SK-N-SH (cell line): ENCODE measurements at regions not wholly inside any gene's neighbourhood (a gene's known extent, or its start where the extent isn't known, plus 50 kb on each side); places are given as distances from the start of the nearest gene placed in this dataset.

Experiments used
- CTCF ChIA-PET: fragments of 300-600, 350-600 bp; formaldehyde crosslinking; extraction: SDS; loops from one replicate; lab custom pipeline; 2021; lab: Yijun Ruan, JAX
- POLR2A ChIA-PET: fragments of 350-600 bp; sonication (Branson Sonifier 250); formaldehyde crosslinking; extraction: SDS; loops from one replicate; lab custom pipeline; 2020; ENCODE audit warnings: antibody characterized with exemption, inconsistent platforms; lab: Yijun Ruan, JAX
- DNase-seq: peaks from one replicate; pipeline ENCODE4 v3.0.0; 2012
- H2AFZ ChIP-seq: fragments of 200-600 bp; sonication (generic); 2 replicates; pipeline ENCODE4 v1.8.1; 2016; ENCODE audit warnings: antibody characterized with exemption, mild to moderate bottlenecking, low read depth
- H3F3A ChIP-seq: fragments of 200-600 bp; sonication (generic); replicated peaks from 2 replicates; pipeline ENCODE3; 2016; ENCODE audit warnings: antibody characterized with exemption, mild to moderate bottlenecking; ENCODE audit not compliant: insufficient read depth
- H3K27ac ChIP-seq, 2 experiments: fragments of 200-500 bp in 1 of 2; fragments of 200-600 bp in 1 of 2; sonication (Bioruptor generic) in 1 of 2; sonication (generic), shearing (Covaris generic) in 1 of 2; 2 replicates each; pipeline versions ENCODE4 v1.5.1 to v1.6.1; 2014 to 2016; ENCODE audit warnings: low read depth in 2 of 2, inconsistent platforms in 1 of 2, low read length in 1 of 2, mild to moderate bottlenecking in 1 of 2, mixed read lengths in 1 of 2
- H3K27me3 ChIP-seq: fragments of 200-600 bp; sonication (generic), shearing (Covaris generic); 2 replicates; pipeline ENCODE4 v1.6.1; 2016; ENCODE audit warnings: mixed run types; ENCODE audit not compliant: insufficient read depth
- H3K36me3 ChIP-seq, 2 experiments: fragments of 200-500 bp in 1 of 2; fragments of 200-600 bp in 1 of 2; sonication (Bioruptor generic) in 1 of 2; sonication (generic) in 1 of 2; replicated peaks in 1 of 2; 2 replicates each; pipeline versions ENCODE3 to v1.5.1; 2014 to 2016; ENCODE audit warnings: low read length in 1 of 2, mild to moderate bottlenecking in 1 of 2; ENCODE audit not compliant: insufficient read depth in 2 of 2, control insufficient read depth in 1 of 2
- H3K4me1 ChIP-seq, 2 experiments: fragments of 200-500 bp in 1 of 2; fragments of 200-600 bp in 1 of 2; sonication (Bioruptor generic) in 1 of 2; sonication (generic), shearing (Covaris generic) in 1 of 2; 2 replicates each; pipeline versions ENCODE4 v1.5.1 to v1.6.1; 2014 to 2016; ENCODE audit warnings: low read depth in 1 of 2, low read length in 1 of 2, mixed run types in 1 of 2; ENCODE audit not compliant: insufficient read depth in 2 of 2, control insufficient read depth in 1 of 2
- H3K4me2 ChIP-seq: fragments of 200-600 bp; sonication (generic), shearing (Covaris generic); 2 replicates; pipeline ENCODE4 v1.6.1; 2017; ENCODE audit warnings: mixed run types
- H3K4me3 ChIP-seq, 2 experiments: fragments of 200-500 bp in 1 of 2; fragments of 200-600 bp in 1 of 2; sonication (Bioruptor generic) in 1 of 2; sonication (generic), shearing (Covaris generic) in 1 of 2; 2 replicates each; pipeline versions ENCODE4 v1.5.1 to v1.8.1; 2014 to 2016; ENCODE audit warnings: low read depth in 2 of 2, inconsistent platforms in 1 of 2, low read length in 1 of 2, mild to moderate bottlenecking in 1 of 2, mixed read lengths in 1 of 2, moderate library complexity in 1 of 2
- H3K79me2 ChIP-seq: fragments of 200-600 bp; sonication (generic); 2 replicates; pipeline ENCODE4 v1.8.1; 2017; ENCODE audit warnings: mild to moderate bottlenecking; ENCODE audit not compliant: insufficient read depth
- H3K9ac ChIP-seq: fragments of 200-600 bp; sonication (generic); 2 replicates; pipeline ENCODE4 v1.6.1; 2017; ENCODE audit warnings: mixed run types
- H3K9me2 ChIP-seq: fragments of 200-600 bp; sonication (generic); 2 replicates; pipeline ENCODE4 v1.6.1; 2017; ENCODE audit warnings: mixed run types
- H3K9me3 ChIP-seq: fragments of 200-600 bp; sonication (generic); 2 replicates; pipeline ENCODE4 v1.6.1; 2017; ENCODE audit warnings: mixed run types, mild to moderate bottlenecking, moderate library complexity
- H4K20me1 ChIP-seq: fragments of 200-600 bp; sonication (generic); 2 replicates; pipeline ENCODE4 v1.6.1; 2017; ENCODE audit warnings: mild to moderate bottlenecking, mixed run types; ENCODE audit not compliant: insufficient read depth
- ELF1 ChIP-seq: IDR thresholded peaks from 2 replicates; pipeline ENCODE4 v1.4.0; 2012
- EP300 ChIP-seq, 2 experiments: IDR thresholded peaks; 2 replicates each; pipeline versions ENCODE4 v1.4.0 to v1.6.1; 2012; ENCODE audit warnings: borderline replicate concordance in 1 of 2, low read depth in 1 of 2, low read length in 1 of 2
- EZH2phosphoT487 ChIP-seq: fragments of 200-600 bp; sonication (generic); IDR thresholded peaks from 2 replicates; pipeline ENCODE4 v1.6.1; 2017; ENCODE audit warnings: low read depth, mixed run types, mild to moderate bottlenecking, antibody characterized with exemption, moderate library complexity, borderline replicate concordance
- FOXJ3 ChIP-seq: sonication (generic); formaldehyde crosslinking; IDR thresholded peaks from 2 replicates; pipeline ENCODE4 v1.5.1; 2020; ENCODE audit warnings: mild to moderate bottlenecking, missing genetic modification reagents
- FOXM1 ChIP-seq: IDR thresholded peaks from 2 replicates; pipeline ENCODE4 v1.4.0; 2012; ENCODE audit warnings: low read depth, mild to moderate bottlenecking
- GATA2 ChIP-seq: sonication (generic); formaldehyde crosslinking; IDR thresholded peaks from 2 replicates; pipeline ENCODE4 v1.5.0; 2020; ENCODE audit warnings: mild to moderate bottlenecking, missing genetic modification reagents
- JUND ChIP-seq: IDR thresholded peaks from 2 replicates; pipeline ENCODE4 v1.4.0; 2012
- RCOR1 ChIP-seq: fragments of 150-350 bp; IDR thresholded peaks from 2 replicates; pipeline ENCODE4 v1.6.1; 2017; ENCODE audit warnings: antibody characterized with exemption, low read length
- RFX5 ChIP-seq: IDR thresholded peaks from 2 replicates; pipeline ENCODE4 v1.6.1; 2012; ENCODE audit warnings: mild to moderate bottlenecking, improper control_type of control experiment, low read length
- SIN3A ChIP-seq: IDR thresholded peaks from 2 replicates; pipeline ENCODE4 v1.6.1; 2012; ENCODE audit warnings: low read depth, mild to moderate bottlenecking, low read length, moderate library complexity, borderline replicate concordance
- SMC3 ChIP-seq: IDR thresholded peaks from 2 replicates; pipeline ENCODE4 v1.6.1; 2012; ENCODE audit warnings: low read depth, low read length, improper control_type of control experiment
- TAF1 ChIP-seq: IDR thresholded peaks from 2 replicates; pipeline ENCODE4 v1.6.1; 2012; ENCODE audit warnings: low read depth, mild to moderate bottlenecking, low read length, moderate library complexity, borderline replicate concordance
- TEAD4 ChIP-seq: IDR thresholded peaks from 2 replicates; pipeline ENCODE4 v1.4.0; 2012; ENCODE audit warnings: mild to moderate bottlenecking, borderline replicate concordance; ENCODE audit not compliant: insufficient read depth
- YY1 ChIP-seq: IDR thresholded peaks from 2 replicates; pipeline ENCODE4 v1.4.0; 2012; ENCODE audit warnings: low read depth, mild to moderate bottlenecking
- WGBS: methylation state at CpG from one replicate; pipeline ENCODE4 v1.1.6; 2017; ENCODE audit warnings: low lambda C conversion rate; 5-methylcytosine and 5-hydroxymethylcytosine counted together
- TF ChIP-seq, protein P1 (sequence below): IDR thresholded peaks from 2 replicates; pipeline ENCODE4 v1.4.0; 2012; ENCODE audit warnings: low read depth
- TF ChIP-seq, protein P2 (sequence below): IDR thresholded peaks from 2 replicates; pipeline ENCODE4 v1.6.1; 2012; ENCODE audit warnings: mild to moderate bottlenecking, low read depth, low read length, moderate library complexity
- TF ChIP-seq, protein P3 (sequence below): fragments of 150-350 bp; IDR thresholded peaks from 2 replicates; pipeline ENCODE4 v1.6.1; 2017; ENCODE audit warnings: antibody characterized with exemption, low read length, low read depth, borderline replicate concordance
- TF ChIP-seq, protein P4 (sequence below): IDR thresholded peaks from 2 replicates; pipeline ENCODE4; 2012
- TF ChIP-seq, protein P5 (sequence below): IDR thresholded peaks from 2 replicates; pipeline ENCODE4 v1.4.0; 2012; ENCODE audit warnings: low read depth, borderline replicate concordance
- TF ChIP-seq, protein P6 (sequence below): fragments of 150-350 bp; IDR thresholded peaks from 2 replicates; pipeline ENCODE4 v1.6.1; 2016; ENCODE audit warnings: mild to moderate bottlenecking, low read depth, low read length

DNA sequence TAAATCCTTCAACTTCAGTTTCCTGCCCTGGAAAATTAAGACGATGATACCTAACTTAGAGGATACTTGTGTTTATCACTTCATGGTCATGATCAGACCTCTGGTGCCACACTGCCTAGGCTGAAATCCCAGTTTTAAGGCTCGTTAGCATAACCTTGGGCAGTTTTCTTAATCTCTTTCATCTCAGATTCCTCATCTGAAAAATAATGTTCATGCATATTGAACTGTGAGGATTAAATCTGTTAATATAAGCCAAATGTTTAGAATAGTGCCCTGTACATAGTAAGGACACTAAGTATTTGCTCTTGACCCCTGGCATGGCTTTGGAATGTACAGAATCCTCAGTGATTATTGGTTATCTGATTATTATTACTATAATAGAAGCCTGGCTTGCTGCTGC is 79.7 kb downstream of the OGFRL1 start:
- Histone ChIP-seq H3K27me3 (no peaks in the 10 kb centered on the region), H3K9me2 (no peaks in the 10 kb centered on the region), H3K36me3 (peaks cover 0 to 9% of the 10 kb centered on the region in 2 experiments), H3K4me1 (peaks cover 0 to 18% of the 10 kb centered on the region in 2 experiments; a peak in 3 of 4 replicates)
- CTCF ChIA-PET, result no interaction called here
- TF ChIP-seq TAF1 (no peak), FOXJ3 (CRISPR knock-in tag) (no peak)
- TF ChIP-seq, all 33 proteins: peak for 0
- no peak for DNase-seq
- H3K4me3 ChIP-seq, result no peak overlapping the region
- H3K4me2 ChIP-seq, result no peak overlapping the region
- H3F3A ChIP-seq, result no peaks in the 10 kb centered on the region
- 82% methylated on average over 2 of the region's 2 CpGs for WGBS
- 0 out of 2 replicates have a peak overlapping the region, but pooled peaks have one; percentile 9 for H2AFZ ChIP-seq
- H3K27ac ChIP-seq, result no peak overlapping the region
- H4K20me1 ChIP-seq, result no peaks in the 10 kb centered on the region
- POLR2A ChIA-PET, result no interaction called here
- H3K79me2 ChIP-seq, result no peaks in the 10 kb centered on the region
- H3K9ac ChIP-seq, result no peak overlapping the region
- no peaks in the 10 kb centered on the region for H3K9me3 ChIP-seq

DNA sequence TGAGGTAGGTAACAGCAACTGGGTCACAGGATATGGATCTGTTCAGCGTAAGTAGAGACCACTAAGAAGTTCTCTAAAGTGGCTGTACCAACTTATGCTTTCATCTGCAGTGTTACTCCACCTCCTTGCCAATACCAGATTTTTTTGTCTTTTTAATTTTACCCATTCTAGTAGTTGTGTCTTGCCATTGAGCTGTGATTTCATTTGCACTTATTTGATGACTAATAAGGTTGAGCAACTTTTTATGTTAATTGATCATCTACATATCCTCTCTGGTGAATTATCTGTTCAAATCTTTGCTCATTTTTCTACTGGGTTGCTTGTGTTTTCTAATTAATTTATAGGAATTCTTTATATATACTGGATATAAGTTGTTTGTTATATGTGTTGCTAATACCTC is 82.9 kb downstream of the OGFRL1 start:
- H3K36me3 ChIP-seq, result peaks cover 0 to 14% of the 10 kb centered on the region in 2 experiments
- no peak overlapping the region for H2AFZ ChIP-seq
- TF ChIP-seq, protein P1, sequence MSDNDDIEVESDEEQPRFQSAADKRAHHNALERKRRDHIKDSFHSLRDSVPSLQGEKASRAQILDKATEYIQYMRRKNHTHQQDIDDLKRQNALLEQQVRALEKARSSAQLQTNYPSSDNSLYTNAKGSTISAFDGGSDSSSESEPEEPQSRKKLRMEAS, result no peak
- TF ChIP-seq TEAD4, result no peak
- TF ChIP-seq, protein P2, sequence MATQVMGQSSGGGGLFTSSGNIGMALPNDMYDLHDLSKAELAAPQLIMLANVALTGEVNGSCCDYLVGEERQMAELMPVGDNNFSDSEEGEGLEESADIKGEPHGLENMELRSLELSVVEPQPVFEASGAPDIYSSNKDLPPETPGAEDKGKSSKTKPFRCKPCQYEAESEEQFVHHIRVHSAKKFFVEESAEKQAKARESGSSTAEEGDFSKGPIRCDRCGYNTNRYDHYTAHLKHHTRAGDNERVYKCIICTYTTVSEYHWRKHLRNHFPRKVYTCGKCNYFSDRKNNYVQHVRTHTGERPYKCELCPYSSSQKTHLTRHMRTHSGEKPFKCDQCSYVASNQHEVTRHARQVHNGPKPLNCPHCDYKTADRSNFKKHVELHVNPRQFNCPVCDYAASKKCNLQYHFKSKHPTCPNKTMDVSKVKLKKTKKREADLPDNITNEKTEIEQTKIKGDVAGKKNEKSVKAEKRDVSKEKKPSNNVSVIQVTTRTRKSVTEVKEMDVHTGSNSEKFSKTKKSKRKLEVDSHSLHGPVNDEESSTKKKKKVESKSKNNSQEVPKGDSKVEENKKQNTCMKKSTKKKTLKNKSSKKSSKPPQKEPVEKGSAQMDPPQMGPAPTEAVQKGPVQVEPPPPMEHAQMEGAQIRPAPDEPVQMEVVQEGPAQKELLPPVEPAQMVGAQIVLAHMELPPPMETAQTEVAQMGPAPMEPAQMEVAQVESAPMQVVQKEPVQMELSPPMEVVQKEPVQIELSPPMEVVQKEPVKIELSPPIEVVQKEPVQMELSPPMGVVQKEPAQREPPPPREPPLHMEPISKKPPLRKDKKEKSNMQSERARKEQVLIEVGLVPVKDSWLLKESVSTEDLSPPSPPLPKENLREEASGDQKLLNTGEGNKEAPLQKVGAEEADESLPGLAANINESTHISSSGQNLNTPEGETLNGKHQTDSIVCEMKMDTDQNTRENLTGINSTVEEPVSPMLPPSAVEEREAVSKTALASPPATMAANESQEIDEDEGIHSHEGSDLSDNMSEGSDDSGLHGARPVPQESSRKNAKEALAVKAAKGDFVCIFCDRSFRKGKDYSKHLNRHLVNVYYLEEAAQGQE, result no peak
- no peak for TF ChIP-seq SIN3A
- no peak for TF ChIP-seq YY1
- TF ChIP-seq EZH2phosphoT487, result no peak
- TF ChIP-seq RCOR1, result no peak
- TF ChIP-seq FOXM1, result no peak
- no peak for TF ChIP-seq ELF1
- TF ChIP-seq, protein P3, sequence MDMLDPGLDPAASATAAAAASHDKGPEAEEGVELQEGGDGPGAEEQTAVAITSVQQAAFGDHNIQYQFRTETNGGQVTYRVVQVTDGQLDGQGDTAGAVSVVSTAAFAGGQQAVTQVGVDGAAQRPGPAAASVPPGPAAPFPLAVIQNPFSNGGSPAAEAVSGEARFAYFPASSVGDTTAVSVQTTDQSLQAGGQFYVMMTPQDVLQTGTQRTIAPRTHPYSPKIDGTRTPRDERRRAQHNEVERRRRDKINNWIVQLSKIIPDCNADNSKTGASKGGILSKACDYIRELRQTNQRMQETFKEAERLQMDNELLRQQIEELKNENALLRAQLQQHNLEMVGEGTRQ, result no peak
- TF ChIP-seq RFX5, result no peak
- TF ChIP-seq GATA2 (CRISPR knock-in tag), result no peak
- TF ChIP-seq, protein P4, sequence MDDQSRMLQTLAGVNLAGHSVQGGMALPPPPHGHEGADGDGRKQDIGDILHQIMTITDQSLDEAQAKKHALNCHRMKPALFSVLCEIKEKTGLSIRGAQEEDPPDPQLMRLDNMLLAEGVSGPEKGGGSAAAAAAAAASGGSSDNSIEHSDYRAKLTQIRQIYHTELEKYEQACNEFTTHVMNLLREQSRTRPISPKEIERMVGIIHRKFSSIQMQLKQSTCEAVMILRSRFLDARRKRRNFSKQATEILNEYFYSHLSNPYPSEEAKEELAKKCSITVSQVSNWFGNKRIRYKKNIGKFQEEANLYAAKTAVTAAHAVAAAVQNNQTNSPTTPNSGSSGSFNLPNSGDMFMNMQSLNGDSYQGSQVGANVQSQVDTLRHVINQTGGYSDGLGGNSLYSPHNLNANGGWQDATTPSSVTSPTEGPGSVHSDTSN, result no peak
- TF ChIP-seq, protein P5, sequence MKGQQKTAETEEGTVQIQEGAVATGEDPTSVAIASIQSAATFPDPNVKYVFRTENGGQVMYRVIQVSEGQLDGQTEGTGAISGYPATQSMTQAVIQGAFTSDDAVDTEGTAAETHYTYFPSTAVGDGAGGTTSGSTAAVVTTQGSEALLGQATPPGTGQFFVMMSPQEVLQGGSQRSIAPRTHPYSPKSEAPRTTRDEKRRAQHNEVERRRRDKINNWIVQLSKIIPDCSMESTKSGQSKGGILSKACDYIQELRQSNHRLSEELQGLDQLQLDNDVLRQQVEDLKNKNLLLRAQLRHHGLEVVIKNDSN, result no peak
- TF ChIP-seq JUND, result no peak
- TF ChIP-seq SMC3, result no peak
- TF ChIP-seq EP300 (IDR thresholded peaks at IDR 0.05; ENCODE audit: borderline replicate concordance in 1 of 2, low read depth in 1 of 2, low read length in 1 of 2), result no peak
- TF ChIP-seq, protein P6, sequence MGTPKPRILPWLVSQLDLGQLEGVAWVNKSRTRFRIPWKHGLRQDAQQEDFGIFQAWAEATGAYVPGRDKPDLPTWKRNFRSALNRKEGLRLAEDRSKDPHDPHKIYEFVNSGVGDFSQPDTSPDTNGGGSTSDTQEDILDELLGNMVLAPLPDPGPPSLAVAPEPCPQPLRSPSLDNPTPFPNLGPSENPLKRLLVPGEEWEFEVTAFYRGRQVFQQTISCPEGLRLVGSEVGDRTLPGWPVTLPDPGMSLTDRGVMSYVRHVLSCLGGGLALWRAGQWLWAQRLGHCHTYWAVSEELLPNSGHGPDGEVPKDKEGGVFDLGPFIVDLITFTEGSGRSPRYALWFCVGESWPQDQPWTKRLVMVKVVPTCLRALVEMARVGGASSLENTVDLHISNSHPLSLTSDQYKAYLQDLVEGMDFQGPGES, result no peak
- TF ChIP-seq, all 33 proteins: peak for 0
- H3K9ac ChIP-seq, result no peak overlapping the region
- H3K4me3 ChIP-seq, result no peak overlapping the region
- no peaks in the 10 kb centered on the region for H3K79me2 ChIP-seq
- no peaks in the 10 kb centered on the region for H3K9me3 ChIP-seq
- no peak overlapping the region for H3K4me2 ChIP-seq
- DNase-seq, result no peak
- no peak overlapping the region for H3K27ac ChIP-seq
- ChIA-PET POLR2A (no interaction called here), CTCF (interaction anchor here (0.6 kb wide), 2 partner anchors 41 to 2000 kb away, joined by 3 read pairs; no protein-coding TSS in a partner anchor)
- no peaks in the 10 kb centered on the region for H3K27me3 ChIP-seq
- H3K4me1 ChIP-seq, result peaks cover 0 to 8% of the 10 kb centered on the region in 2 experiments; a peak in 1 of 4 replicates
- no peaks in the 10 kb centered on the region for H3K9me2 ChIP-seq
- H4K20me1 ChIP-seq, result no peaks in the 10 kb centered on the region
- H3F3A ChIP-seq, result no peaks in the 10 kb centered on the region
- 39% methylated on average over 1 of the region's 1 CpG for WGBS
